ENCODE measurements at regions not wholly inside any gene's neighbourhood (a gene's known extent, or its start where the extent isn't known, plus 50 kb on each side); places are given as distances from the start of the nearest gene placed in this dataset.

DNA sequence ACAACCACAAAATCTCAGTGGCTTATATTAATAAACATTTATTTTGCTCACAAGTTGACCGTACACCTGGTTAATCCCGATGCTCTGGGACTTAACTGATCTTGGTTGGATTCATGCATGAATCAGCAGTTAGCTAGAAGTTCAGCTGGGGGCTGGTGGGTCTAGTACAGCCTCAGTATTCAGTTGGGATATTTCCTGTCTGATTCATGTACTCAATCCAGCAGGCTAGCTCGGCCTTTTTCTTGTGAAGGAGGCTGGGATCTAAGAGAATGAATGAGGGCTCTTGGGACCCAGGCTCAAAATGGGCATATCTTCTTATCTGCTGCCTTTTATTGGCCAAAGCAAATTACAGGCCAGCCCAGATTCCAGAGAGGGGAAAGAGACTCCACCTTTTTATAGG lies 178.8 kb downstream of the KCTD12 start:
- no peaks in the 10 kb centered on the region for H3K9me3 ChIP-seq (ENCODE audit: control insufficient read depth in 2 of 2, low read length in 2 of 2)
- H3K27me3 ChIP-seq (ENCODE audit: control insufficient read depth in 2 of 2, insufficient read depth in 2 of 2, low read length in 2 of 2), result no peaks in the 10 kb centered on the region
- no peak overlapping the region for H3K4me3 ChIP-seq (ENCODE audit: low read length in 2 of 2)
- no peaks in the 10 kb centered on the region for H3K4me1 ChIP-seq (ENCODE audit: control insufficient read depth in 2 of 2, insufficient read depth in 2 of 2, low read length in 2 of 2)
- H3K27ac ChIP-seq (ENCODE audit: low read depth in 2 of 2, low read length in 2 of 2), result no peak overlapping the region
- H3K9ac ChIP-seq (ENCODE audit: low read depth in 1 of 2, low read length in 2 of 2), result no peak overlapping the region
- H3K36me3 ChIP-seq (ENCODE audit: control insufficient read depth in 2 of 2, insufficient read depth in 2 of 2, low read length in 2 of 2), result no peaks in the 10 kb centered on the region

DNA sequence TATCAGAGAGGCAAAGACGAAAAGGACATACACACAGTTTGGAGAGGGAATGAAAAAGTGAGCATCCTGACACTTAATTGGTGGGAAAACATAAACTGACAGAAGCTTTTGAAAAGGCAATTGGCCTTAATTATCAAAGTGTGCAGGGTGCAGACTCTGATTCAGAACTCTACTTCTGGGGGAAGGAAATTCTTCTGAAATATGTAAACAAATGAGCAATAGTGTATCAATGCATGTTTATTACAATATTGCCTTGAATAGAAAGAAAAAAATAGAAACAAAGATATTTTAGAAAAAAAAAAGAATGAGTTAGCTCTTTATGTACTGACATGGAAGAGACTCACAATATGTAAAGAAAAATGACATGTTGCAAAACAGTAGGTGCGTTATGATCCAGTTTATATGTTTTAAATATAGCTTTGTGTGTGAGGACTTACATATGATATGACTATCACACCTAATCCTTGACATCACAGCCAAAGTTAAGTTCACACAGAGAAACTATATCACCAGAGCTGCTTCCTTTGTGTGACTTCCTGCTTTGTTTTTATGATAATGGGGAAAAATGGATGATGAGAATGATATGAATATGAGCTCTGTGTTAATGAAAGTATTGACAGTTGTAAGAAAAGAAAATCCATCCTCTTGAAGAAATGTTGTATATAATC lies 182.4 kb downstream of the KCTD12 start:
- Histone ChIP-seq H3K4me3 (ENCODE audit: low read length in 2 of 2) (no peak overlapping the region), H3K9ac (ENCODE audit: low read depth in 1 of 2, low read length in 2 of 2) (no peak overlapping the region), H3K36me3 (ENCODE audit: control insufficient read depth in 2 of 2, insufficient read depth in 2 of 2, low read length in 2 of 2) (no peaks in the 10 kb centered on the region), H3K27ac (ENCODE audit: low read depth in 2 of 2, low read length in 2 of 2) (no peak overlapping the region), H3K4me1 (ENCODE audit: control insufficient read depth in 2 of 2, insufficient read depth in 2 of 2, low read length in 2 of 2) (no peaks in the 10 kb centered on the region), H3K9me3 (ENCODE audit: control insufficient read depth in 2 of 2, low read length in 2 of 2) (no peaks in the 10 kb centered on the region), H3K27me3 (ENCODE audit: control insufficient read depth in 2 of 2, insufficient read depth in 2 of 2, low read length in 2 of 2) (no peaks in the 10 kb centered on the region)

GRCh38 chr13:76703216-76703615 lies 183.0 kb downstream of the KCTD12 start:
- Histone ChIP-seq H3K9me3 (ENCODE audit: control insufficient read depth in 2 of 2, low read length in 2 of 2) (no peaks in the 10 kb centered on the region), H3K36me3 (ENCODE audit: control insufficient read depth in 2 of 2, insufficient read depth in 2 of 2, low read length in 2 of 2) (no peaks in the 10 kb centered on the region), H3K27me3 (ENCODE audit: control insufficient read depth in 2 of 2, insufficient read depth in 2 of 2, low read length in 2 of 2) (no peaks in the 10 kb centered on the region), H3K9ac (ENCODE audit: low read depth in 1 of 2, low read length in 2 of 2) (no peak overlapping the region), H3K27ac (ENCODE audit: low read depth in 2 of 2, low read length in 2 of 2) (no peak overlapping the region), H3K4me3 (ENCODE audit: low read length in 2 of 2) (no peak overlapping the region), H3K4me1 (ENCODE audit: control insufficient read depth in 2 of 2, insufficient read depth in 2 of 2, low read length in 2 of 2) (no peaks in the 10 kb centered on the region)

DNA sequence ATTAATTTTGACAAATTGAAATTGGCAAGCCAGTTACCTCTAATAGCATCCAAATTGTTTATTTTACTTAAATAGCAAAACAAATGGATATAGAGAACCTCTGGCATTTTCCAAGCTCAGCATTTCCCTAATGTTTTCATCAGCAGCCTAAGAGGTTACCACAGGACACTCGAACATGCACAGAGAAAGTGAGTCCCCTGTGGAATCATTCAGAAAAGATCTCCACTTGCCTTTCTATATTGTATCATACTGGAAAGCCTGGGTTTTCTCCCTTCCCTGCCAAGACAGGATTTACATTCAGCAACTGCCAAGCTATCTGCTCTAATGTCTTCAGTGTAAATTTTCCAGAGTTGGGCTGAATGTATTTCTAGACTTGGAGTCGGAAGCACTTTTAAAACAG lies 188.9 kb downstream of the KCTD12 start:
- no peaks in the 10 kb centered on the region for H3K4me1 ChIP-seq (ENCODE audit: control insufficient read depth in 2 of 2, insufficient read depth in 2 of 2, low read length in 2 of 2)
- no peak overlapping the region for H3K4me3 ChIP-seq (ENCODE audit: low read length in 2 of 2)
- no peak overlapping the region for H3K9ac ChIP-seq (ENCODE audit: low read depth in 1 of 2, low read length in 2 of 2)
- no peak overlapping the region for H3K27ac ChIP-seq (ENCODE audit: low read depth in 2 of 2, low read length in 2 of 2)
- no peaks in the 10 kb centered on the region for H3K9me3 ChIP-seq (ENCODE audit: control insufficient read depth in 2 of 2, low read length in 2 of 2)
- no peaks in the 10 kb centered on the region for H3K36me3 ChIP-seq (ENCODE audit: control insufficient read depth in 2 of 2, insufficient read depth in 2 of 2, low read length in 2 of 2)
- H3K27me3 ChIP-seq (ENCODE audit: control insufficient read depth in 2 of 2, insufficient read depth in 2 of 2, low read length in 2 of 2), result no peaks in the 10 kb centered on the region

- Histone ChIP-seq H3K36me3 (ENCODE audit: control insufficient read depth in 2 of 2, insufficient read depth in 2 of 2, low read length in 2 of 2) (no peaks in the 10 kb centered on the region), H3K27me3 (ENCODE audit: control insufficient read depth in 2 of 2, insufficient read depth in 2 of 2, low read length in 2 of 2) (no peaks in the 10 kb centered on the region), H3K4me3 (ENCODE audit: low read length in 2 of 2) (no peak overlapping the region), H3K9me3 (ENCODE audit: control insufficient read depth in 2 of 2, low read length in 2 of 2) (no peaks in the 10 kb centered on the region), H3K4me1 (ENCODE audit: control insufficient read depth in 2 of 2, insufficient read depth in 2 of 2, low read length in 2 of 2) (no peaks in the 10 kb centered on the region), H3K9ac (ENCODE audit: low read depth in 1 of 2, low read length in 2 of 2) (no peak overlapping the region), H3K27ac (ENCODE audit: low read depth in 2 of 2, low read length in 2 of 2) (no peak overlapping the region)
These were observed 189.8 kb downstream of the KCTD12 start for GRCh38 chr13:76696370-76696769.

- Histone ChIP-seq H3K27ac (ENCODE audit: low read depth in 2 of 2, low read length in 2 of 2) (no peak overlapping the region), H3K9ac (ENCODE audit: low read depth in 1 of 2, low read length in 2 of 2) (no peak overlapping the region), H3K36me3 (ENCODE audit: control insufficient read depth in 2 of 2, insufficient read depth in 2 of 2, low read length in 2 of 2) (no peaks in the 10 kb centered on the region), H3K4me1 (ENCODE audit: control insufficient read depth in 2 of 2, insufficient read depth in 2 of 2, low read length in 2 of 2) (no peaks in the 10 kb centered on the region), H3K4me3 (ENCODE audit: low read length in 2 of 2) (no peak overlapping the region), H3K27me3 (ENCODE audit: control insufficient read depth in 2 of 2, insufficient read depth in 2 of 2, low read length in 2 of 2) (no peaks in the 10 kb centered on the region), H3K9me3 (ENCODE audit: control insufficient read depth in 2 of 2, low read length in 2 of 2) (no peaks in the 10 kb centered on the region)
These were observed 193.1 kb downstream of the KCTD12 start for GRCh38 chr13:76693086-76693485.

- no peaks in the 10 kb centered on the region for H3K36me3 ChIP-seq (ENCODE audit: control insufficient read depth in 2 of 2, insufficient read depth in 2 of 2, low read length in 2 of 2)
- H3K9me3 ChIP-seq (ENCODE audit: control insufficient read depth in 2 of 2, low read length in 2 of 2), result no peaks in the 10 kb centered on the region
- no peak overlapping the region for H3K4me3 ChIP-seq (ENCODE audit: low read length in 2 of 2)
- no peak overlapping the region for H3K9ac ChIP-seq (ENCODE audit: low read depth in 1 of 2, low read length in 2 of 2)
- no peaks in the 10 kb centered on the region for H3K4me1 ChIP-seq (ENCODE audit: control insufficient read depth in 2 of 2, insufficient read depth in 2 of 2, low read length in 2 of 2)
- no peaks in the 10 kb centered on the region for H3K27me3 ChIP-seq (ENCODE audit: control insufficient read depth in 2 of 2, insufficient read depth in 2 of 2, low read length in 2 of 2)
- no peak overlapping the region for H3K27ac ChIP-seq (ENCODE audit: low read depth in 2 of 2, low read length in 2 of 2)
These were observed 193.9 kb downstream of the KCTD12 start for GRCh38 chr13:76692346-76692745.

GRCh38 chr13:76690611-76691010 lies 195.6 kb downstream of the KCTD12 start:
- no peaks in the 10 kb centered on the region for H3K4me1 ChIP-seq (ENCODE audit: control insufficient read depth in 2 of 2, insufficient read depth in 2 of 2, low read length in 2 of 2)
- no peak overlapping the region for H3K9ac ChIP-seq (ENCODE audit: low read depth in 1 of 2, low read length in 2 of 2)
- H3K27ac ChIP-seq (ENCODE audit: low read depth in 2 of 2, low read length in 2 of 2), result no peak overlapping the region
- no peaks in the 10 kb centered on the region for H3K9me3 ChIP-seq (ENCODE audit: control insufficient read depth in 2 of 2, low read length in 2 of 2)
- no peaks in the 10 kb centered on the region for H3K36me3 ChIP-seq (ENCODE audit: control insufficient read depth in 2 of 2, insufficient read depth in 2 of 2, low read length in 2 of 2)
- H3K4me3 ChIP-seq (ENCODE audit: low read length in 2 of 2), result no peak overlapping the region
- H3K27me3 ChIP-seq (ENCODE audit: control insufficient read depth in 2 of 2, insufficient read depth in 2 of 2, low read length in 2 of 2), result no peaks in the 10 kb centered on the region

DNA sequence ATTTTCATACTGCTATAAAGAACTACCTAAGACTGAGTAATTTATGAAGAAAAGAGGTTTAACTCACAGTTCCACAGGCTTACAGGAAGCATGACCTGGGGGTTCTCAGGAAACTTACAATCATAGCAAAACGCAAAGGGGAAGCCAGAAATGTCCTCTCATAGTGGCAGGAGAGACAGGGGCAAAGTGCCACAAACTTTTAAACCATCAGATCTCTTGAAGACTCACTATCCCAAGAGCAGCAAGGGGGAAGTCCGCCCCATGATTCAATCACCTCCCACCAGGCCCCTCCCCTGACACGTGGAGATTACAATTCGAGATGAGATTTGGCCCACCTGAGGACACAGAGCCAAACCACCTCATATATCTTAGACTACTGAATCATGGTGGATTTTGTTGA lies 198.7 kb downstream of the KCTD12 start:
- Histone ChIP-seq H3K4me3 (ENCODE audit: low read length in 2 of 2) (no peak overlapping the region), H3K27me3 (ENCODE audit: control insufficient read depth in 2 of 2, insufficient read depth in 2 of 2, low read length in 2 of 2) (no peaks in the 10 kb centered on the region), H3K9me3 (ENCODE audit: control insufficient read depth in 2 of 2, low read length in 2 of 2) (no peaks in the 10 kb centered on the region), H3K36me3 (ENCODE audit: control insufficient read depth in 2 of 2, insufficient read depth in 2 of 2, low read length in 2 of 2) (no peaks in the 10 kb centered on the region), H3K27ac (ENCODE audit: low read depth in 2 of 2, low read length in 2 of 2) (no peak overlapping the region), H3K9ac (ENCODE audit: low read depth in 1 of 2, low read length in 2 of 2) (no peak overlapping the region), H3K4me1 (ENCODE audit: control insufficient read depth in 2 of 2, insufficient read depth in 2 of 2, low read length in 2 of 2) (no peaks in the 10 kb centered on the region)

DNA sequence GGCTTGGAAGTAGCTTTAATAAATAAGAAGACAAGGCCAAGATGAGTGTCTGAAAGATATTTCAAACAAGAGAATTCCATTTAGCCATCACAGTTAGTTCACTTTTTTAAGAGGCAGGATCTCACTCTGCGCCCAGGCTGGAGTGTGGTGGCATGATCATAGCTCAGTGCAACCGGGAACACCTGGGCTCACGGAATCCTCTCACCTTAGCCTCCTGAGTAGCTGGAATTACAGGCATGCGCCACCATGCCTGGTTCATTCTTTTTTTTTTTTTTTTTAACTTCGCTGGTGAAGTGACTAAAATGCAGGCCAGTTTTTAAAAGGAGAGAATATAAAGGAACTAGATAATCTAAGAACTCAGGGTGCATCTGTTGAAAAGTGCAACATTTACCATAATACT lies 200.3 kb downstream of the KCTD12 start:
- no peaks in the 10 kb centered on the region for H3K9me3 ChIP-seq (ENCODE audit: control insufficient read depth in 2 of 2, low read length in 2 of 2)
- no peaks in the 10 kb centered on the region for H3K4me1 ChIP-seq (ENCODE audit: control insufficient read depth in 2 of 2, insufficient read depth in 2 of 2, low read length in 2 of 2)
- no peaks in the 10 kb centered on the region for H3K27me3 ChIP-seq (ENCODE audit: control insufficient read depth in 2 of 2, insufficient read depth in 2 of 2, low read length in 2 of 2)
- H3K9ac ChIP-seq (ENCODE audit: low read depth in 1 of 2, low read length in 2 of 2), result no peak overlapping the region
- no peaks in the 10 kb centered on the region for H3K36me3 ChIP-seq (ENCODE audit: control insufficient read depth in 2 of 2, insufficient read depth in 2 of 2, low read length in 2 of 2)
- H3K27ac ChIP-seq (ENCODE audit: low read depth in 2 of 2, low read length in 2 of 2), result no peak overlapping the region
- H3K4me3 ChIP-seq (ENCODE audit: low read length in 2 of 2), result no peak overlapping the region

GRCh38 chr13:76684336-76684735 lies 201.9 kb downstream of the KCTD12 start:
- Histone ChIP-seq H3K36me3 (ENCODE audit: control insufficient read depth in 2 of 2, insufficient read depth in 2 of 2, low read length in 2 of 2) (no peaks in the 10 kb centered on the region), H3K27me3 (ENCODE audit: control insufficient read depth in 2 of 2, insufficient read depth in 2 of 2, low read length in 2 of 2) (no peaks in the 10 kb centered on the region), H3K4me3 (ENCODE audit: low read length in 2 of 2) (no peak overlapping the region), H3K9me3 (ENCODE audit: control insufficient read depth in 2 of 2, low read length in 2 of 2) (no peaks in the 10 kb centered on the region), H3K4me1 (ENCODE audit: control insufficient read depth in 2 of 2, insufficient read depth in 2 of 2, low read length in 2 of 2) (no peaks in the 10 kb centered on the region), H3K9ac (ENCODE audit: low read depth in 1 of 2, low read length in 2 of 2) (no peak overlapping the region), H3K27ac (ENCODE audit: low read depth in 2 of 2, low read length in 2 of 2) (no peak overlapping the region)
